ENCODE measurements at regions not wholly inside any gene's neighbourhood (a gene's known extent, or its start where the extent isn't known, plus 50 kb on each side); places are given as distances from the start of the nearest gene placed in this dataset.
"Not testable (repeated sequence)": the region's sequence is repeated elsewhere in the genome, so short reads cannot be mapped to it uniquely, and the experiment has no call there.

- no peak for DNase-seq
These were observed 208.1 kb downstream of the MEMO1 start for GRCh38 chr2:31802711-31803110.

GRCh38 chr2:31799282-31799681 is 211.5 kb downstream of the MEMO1 start:
- not testable (repeated sequence) for H3K27me3 Mint-ChIP-seq (ENCODE audit: low read depth, poor library complexity); H3K4me3 Mint-ChIP-seq; H3K36me3 Mint-ChIP-seq (ENCODE audit: low read depth); H3K27ac Mint-ChIP-seq; DNase-seq; H3K4me1 Mint-ChIP-seq
- H3K9me3 Mint-ChIP-seq, result peaks cover 70% of the 10 kb centered on the region

More at GRCh38 chr2:31802711-31803110, 208.1 kb downstream of the MEMO1 start:
- TF ChIP-seq CTCF (IDR thresholded peaks at IDR 0.05), result no peak
- Mint-ChIP-seq H3K27me3 (ENCODE audit: low read depth, poor library complexity) (peaks cover 7% of the 10 kb centered on the region), H3K27ac (no peak overlapping the region), H3K4me3 (no peak overlapping the region), H3K4me1 (peaks cover 4% of the 10 kb centered on the region), H3K9me3 (peaks cover 41% of the 10 kb centered on the region), H3K36me3 (ENCODE audit: low read depth) (no peaks in the 10 kb centered on the region)

- Mint-ChIP-seq H3K4me1 (no peaks in the 10 kb centered on the region), H3K27me3 (ENCODE audit: low read depth, poor library complexity) (peaks cover 24% of the 10 kb centered on the region), H3K9me3 (peaks cover 9% of the 10 kb centered on the region), H3K36me3 (ENCODE audit: low read depth) (no peaks in the 10 kb centered on the region), H3K27ac (no peak overlapping the region), H3K4me3 (no peak overlapping the region)
- DNase-seq, result no peak
- TF ChIP-seq CTCF (IDR thresholded peaks at IDR 0.05), result no peak
These were observed 207.5 kb upstream of the SRD5A2 start for GRCh38 chr2:31788273-31788672.

GRCh38 chr2:31785876-31786275 is 205.1 kb upstream of the SRD5A2 start:
- TF ChIP-seq CTCF (IDR thresholded peaks at IDR 0.05), result no peak
- H3K9me3 Mint-ChIP-seq, result peaks cover 28% of the 10 kb centered on the region
- no peak overlapping the region for H3K4me3 Mint-ChIP-seq

GRCh38 chr2:31784868-31785267 is 204.1 kb upstream of the SRD5A2 start:
- TF ChIP-seq CTCF (IDR thresholded peaks at IDR 0.05), result no peak
- Mint-ChIP-seq H3K4me3 (no peak overlapping the region), H3K36me3 (ENCODE audit: low read depth) (no peaks in the 10 kb centered on the region), H3K27ac (no peak overlapping the region), H3K27me3 (ENCODE audit: low read depth, poor library complexity) (peaks cover 11% of the 10 kb centered on the region), H3K4me1 (no peaks in the 10 kb centered on the region), H3K9me3 (peaks cover 31% of the 10 kb centered on the region)
- DNase-seq, result no peak

More at GRCh38 chr2:31785876-31786275, 205.1 kb upstream of the SRD5A2 start:
- no peak for DNase-seq
- Mint-ChIP-seq H3K27ac (no peak overlapping the region), H3K4me1 (no peaks in the 10 kb centered on the region), H3K36me3 (ENCODE audit: low read depth) (no peaks in the 10 kb centered on the region), H3K27me3 (ENCODE audit: low read depth, poor library complexity) (peaks cover 15% of the 10 kb centered on the region)

GRCh38 chr2:31783446-31784091 is 202.8 kb upstream of the SRD5A2 start:
- H3K27ac Mint-ChIP-seq; H3K27me3 Mint-ChIP-seq (ENCODE audit: low read depth, poor library complexity); H3K36me3 Mint-ChIP-seq (ENCODE audit: low read depth); H3K4me3 Mint-ChIP-seq; DNase-seq; H3K4me1 Mint-ChIP-seq: not testable (repeated sequence)
- peaks cover 34% of the 10 kb centered on the region for H3K9me3 Mint-ChIP-seq

- Mint-ChIP-seq H3K4me3 (no peak overlapping the region), H3K27ac (no peak overlapping the region), H3K36me3 (ENCODE audit: low read depth) (no peaks in the 10 kb centered on the region), H3K27me3 (ENCODE audit: low read depth, poor library complexity) (peaks cover 14% of the 10 kb centered on the region), H3K9me3 (peaks cover 25% of the 10 kb centered on the region), H3K4me1 (no peaks in the 10 kb centered on the region)
- TF ChIP-seq CTCF (IDR thresholded peaks at IDR 0.05), result no peak
- DNase-seq, result no peak
These were observed 197.4 kb upstream of the SRD5A2 start for GRCh38 chr2:31778153-31778552.

All from nephron progenitor cell (in vitro differentiated cells).